ENCODE measurements at regions not wholly inside any gene's neighbourhood (a gene's known extent, or its start where the extent isn't known, plus 50 kb on each side); places are given as distances from the start of the nearest gene placed in this dataset.
A peak's percentile ranks its signal among the peaks of the same experiment; 100 is the strongest.

- no peak for TF ChIP-seq CTCF (conservative IDR thresholded peaks at IDR 0.05)
- Histone ChIP-seq H4K8ac (replicated peaks; ENCODE audit: insufficient read length, low read depth, low read length) (no peak overlapping the region), H3K27ac (ENCODE audit: insufficient read length, low read depth, low read length) (no peak overlapping the region), H2BK12ac (ENCODE audit: insufficient read length, low read depth, low read length) (no peak overlapping the region), H2AK5ac (ENCODE audit: insufficient read length, low read length) (no peak overlapping the region), H3K23ac (ENCODE audit: insufficient read length, low read depth, low read length) (no peak overlapping the region), H3K4ac (ENCODE audit: low read depth, low read length) (no peak overlapping the region), H3K4me2 (ENCODE audit: insufficient read depth, insufficient read length, low read length) (no peak overlapping the region), H3K56ac (ENCODE audit: insufficient read length, low read depth, low read length) (no peak overlapping the region), H3K79me2 (ENCODE audit: insufficient read depth, low read length) (no peaks in the 10 kb centered on the region), H4K20me1 (ENCODE audit: control insufficient read depth, insufficient read depth, insufficient read length) (no peaks in the 10 kb centered on the region), H3K79me1 (ENCODE audit: insufficient read depth, low read depth, low read length, poor library complexity, severe bottlenecking) (no peaks in the 10 kb centered on the region), H3K23me2 (ENCODE audit: insufficient read length, low read depth, low read length, poor library complexity, severe bottlenecking) (no peaks in the 10 kb centered on the region), H2BK20ac (ENCODE audit: low read depth, low read length, poor library complexity, severe bottlenecking) (no peak overlapping the region), H3K4me1 (ENCODE audit: insufficient read depth, low read length) (no peaks in the 10 kb centered on the region), H3T11ph (ENCODE audit: low read length) (no peak overlapping the region), H3K18ac (ENCODE audit: insufficient read length, low read depth, low read length) (no peak overlapping the region), H3K14ac (ENCODE audit: insufficient read depth, low read length) (no peak overlapping the region; the same call in 1 of the 2 replicates), H4K91ac (ENCODE audit: insufficient read length, low read depth, low read length) (no peak overlapping the region), H3K9me3 (ENCODE audit: control insufficient read depth, low read depth, low read length) (no peaks in the 10 kb centered on the region), H4K5ac (ENCODE audit: insufficient read length, low read depth, low read length) (no peak overlapping the region), H3K27me3 (ENCODE audit: insufficient read depth, low read length) (no peaks in the 10 kb centered on the region), H2BK15ac (ENCODE audit: low read depth, low read length) (no peak overlapping the region), H3K9ac (ENCODE audit: extremely low read depth, insufficient read length, low read length) (no peak overlapping the region), H2BK5ac (ENCODE audit: insufficient read length, low read length) (no peak overlapping the region), H2BK120ac (ENCODE audit: low read depth, low read length, poor library complexity, severe bottlenecking) (no peak overlapping the region), H2AFZ (ENCODE audit: low read length) (no peak overlapping the region)
- no peak overlapping the region for H3K4me3 Mint-ChIP-seq
- no peaks in the 10 kb centered on the region; a peak in 1 of 5 replicates for H3K9me3 Mint-ChIP-seq
- peak overlapping the region in 2 of 3 experiments; percentile 9 to 15; a peak in 1 of 7 replicates for H3K27ac Mint-ChIP-seq
- no peaks in the 10 kb centered on the region for H3K36me3 Mint-ChIP-seq (ENCODE audit: insufficient read depth in 1 of 3, low read depth in 3 of 3)
- DNase-seq = no peak
- no CpG with 5 or more reads among the region's 4 CpGs for WGBS (ENCODE audit: extremely low coverage, insufficient read length, low lambda C conversion rate)
- no peaks in the 10 kb centered on the region for H3K27me3 Mint-ChIP-seq (ENCODE audit: low read depth)
- no peaks in the 10 kb centered on the region for H3K4me1 Mint-ChIP-seq
Measured at GRCh38 chr4:143046906-143047305, 137.8 kb upstream of the USP38 start.

All from H9 (cell line).